ENCODE measurements at regions not wholly inside any gene's neighbourhood (a gene's known extent, or its start where the extent isn't known, plus 50 kb on each side); places are given as distances from the start of the nearest gene placed in this dataset.
A peak's percentile ranks its signal among the peaks of the same experiment; 100 is the strongest.

- Histone ChIP-seq H3K4me1 (ENCODE audit: control insufficient read depth in 1 of 2, insufficient read depth in 2 of 2, low read length in 2 of 2) (no peaks in the 10 kb centered on the region), H3K4me3 (ENCODE audit: low read depth, low read length) (no peak overlapping the region), H3K4me2 (ENCODE audit: low read length) (no peak overlapping the region), H3K27me3 (ENCODE audit: insufficient read depth, low read length) (no peaks in the 10 kb centered on the region), H3K27ac (ENCODE audit: low read depth, low read length) (no peak overlapping the region), H2BK5ac (ENCODE audit: low read depth, low read length, poor library complexity) (no peak overlapping the region), H3K79me1 (ENCODE audit: low read length) (no peaks in the 10 kb centered on the region), H4K91ac (ENCODE audit: low read depth, low read length) (no peak overlapping the region), H3K4ac (ENCODE audit: low read depth, low read length) (no peak overlapping the region), H3K79me2 (ENCODE audit: control insufficient read depth, insufficient read depth, low read length, poor library complexity) (no peaks in the 10 kb centered on the region), H3K23ac (ENCODE audit: low read length) (no peak overlapping the region), H2AK5ac (ENCODE audit: low read length) (no peak overlapping the region), H2BK120ac (ENCODE audit: insufficient read depth, low read length, poor library complexity) (no peak overlapping the region), H4K12ac (ENCODE audit: low read depth, low read length) (no peak overlapping the region), H3K9me3 (ENCODE audit: insufficient read depth, low read depth, low read length) (peaks cover 1% of the 10 kb centered on the region), H3K36me3 (ENCODE audit: control insufficient read depth in 1 of 2, insufficient read depth in 2 of 2, low read length in 2 of 2) (no peaks in the 10 kb centered on the region), H3K14ac (ENCODE audit: low read length) (no peak overlapping the region), H3K18ac (ENCODE audit: low read length) (no peak overlapping the region), H3K9ac (ENCODE audit: low read length) (no peak overlapping the region), H2BK12ac (ENCODE audit: low read length) (no peak overlapping the region), H2AFZ (ENCODE audit: insufficient read depth, low read length, poor library complexity) (no peak overlapping the region), H4K8ac (ENCODE audit: low read depth, low read length) (no peak overlapping the region)
- no CpG with 5 or more reads among the region's 18 CpGs for WGBS (ENCODE audit: extremely low coverage, insufficient coverage, insufficient read length)
- DNase-seq = no peak
Measured at GRCh38 chr11:69545976-69546617, 64.6 kb downstream of the LINC01488 start.

- no peak for DNase-seq
- no peak overlapping the region for H2AFZ ChIP-seq (ENCODE audit: insufficient read depth, low read length, poor library complexity)
- H3K27me3 ChIP-seq (ENCODE audit: insufficient read depth, low read length) = no peaks in the 10 kb centered on the region
- H4K8ac ChIP-seq (ENCODE audit: low read depth, low read length) = no peak overlapping the region
- H3K9me3 ChIP-seq (ENCODE audit: insufficient read depth, low read depth, low read length) = peaks cover 3% of the 10 kb centered on the region
- no peak overlapping the region for H3K23ac ChIP-seq (ENCODE audit: low read length)
- no peaks in the 10 kb centered on the region for H3K79me1 ChIP-seq (ENCODE audit: low read length)
- H2AK5ac ChIP-seq (ENCODE audit: low read length) = no peak overlapping the region
- H3K79me2 ChIP-seq (ENCODE audit: control insufficient read depth, insufficient read depth, low read length, poor library complexity) = no peaks in the 10 kb centered on the region
- H3K4me3 ChIP-seq (ENCODE audit: low read depth, low read length) = no peak overlapping the region
- H4K91ac ChIP-seq (ENCODE audit: low read depth, low read length) = no peak overlapping the region
- H3K4me2 ChIP-seq (ENCODE audit: low read length) = no peak overlapping the region
- H3K4me1 ChIP-seq (ENCODE audit: control insufficient read depth in 1 of 2, insufficient read depth in 2 of 2, low read length in 2 of 2) = no peaks in the 10 kb centered on the region
- no peak overlapping the region for H2BK120ac ChIP-seq (ENCODE audit: insufficient read depth, low read length, poor library complexity)
- no peak overlapping the region for H3K14ac ChIP-seq (ENCODE audit: low read length)
- no peak overlapping the region for H3K18ac ChIP-seq (ENCODE audit: low read length)
- no peaks in the 10 kb centered on the region for H3K36me3 ChIP-seq (ENCODE audit: control insufficient read depth in 1 of 2, insufficient read depth in 2 of 2, low read length in 2 of 2)
- H4K12ac ChIP-seq (ENCODE audit: low read depth, low read length) = no peak overlapping the region
- no CpG with 5 or more reads among the region's 16 CpGs for WGBS (ENCODE audit: extremely low coverage, insufficient coverage, insufficient read length)
- no peak overlapping the region for H2BK12ac ChIP-seq (ENCODE audit: low read length)
- H3K9ac ChIP-seq (ENCODE audit: low read length) = no peak overlapping the region
- H2BK5ac ChIP-seq (ENCODE audit: low read depth, low read length, poor library complexity) = no peak overlapping the region
- no peak overlapping the region for H3K4ac ChIP-seq (ENCODE audit: low read depth, low read length)
- H3K27ac ChIP-seq (ENCODE audit: low read depth, low read length) = no peak overlapping the region
Measured at GRCh38 chr11:69546735-69547370, 65.4 kb downstream of the LINC01488 start.

GRCh38 chr11:69550846-69551245, 69.4 kb downstream of the LINC01488 start:
- no peak overlapping the region for H3K27ac ChIP-seq (ENCODE audit: low read depth, low read length)
- H2AK5ac ChIP-seq (ENCODE audit: low read length) = no peak overlapping the region
- H2AFZ ChIP-seq (ENCODE audit: insufficient read depth, low read length, poor library complexity) = no peak overlapping the region
- no peak overlapping the region for H3K4ac ChIP-seq (ENCODE audit: low read depth, low read length)
- H3K4me3 ChIP-seq (ENCODE audit: low read depth, low read length) = no peak overlapping the region
- WGBS (ENCODE audit: extremely low coverage, insufficient coverage, insufficient read length) = no CpG with 5 or more reads among the region's 1 CpG
- H3K18ac ChIP-seq (ENCODE audit: low read length) = no peak overlapping the region
- no peak overlapping the region for H4K8ac ChIP-seq (ENCODE audit: low read depth, low read length)
- H4K12ac ChIP-seq (ENCODE audit: low read depth, low read length) = no peak overlapping the region
- peaks cover 3% of the 10 kb centered on the region for H3K9me3 ChIP-seq (ENCODE audit: insufficient read depth, low read depth, low read length)
- H4K91ac ChIP-seq (ENCODE audit: low read depth, low read length) = no peak overlapping the region
- no peak overlapping the region for H3K14ac ChIP-seq (ENCODE audit: low read length)
- H3K79me2 ChIP-seq (ENCODE audit: control insufficient read depth, insufficient read depth, low read length, poor library complexity) = no peaks in the 10 kb centered on the region
- no peak overlapping the region for H2BK120ac ChIP-seq (ENCODE audit: insufficient read depth, low read length, poor library complexity)
- no peak overlapping the region for H3K4me2 ChIP-seq (ENCODE audit: low read length)
- H2BK12ac ChIP-seq (ENCODE audit: low read length) = no peak overlapping the region
- H3K36me3 ChIP-seq (ENCODE audit: control insufficient read depth in 1 of 2, insufficient read depth in 2 of 2, low read length in 2 of 2) = no peaks in the 10 kb centered on the region
- peaks cover 4% of the 10 kb centered on the region in 2 experiments for H3K4me1 ChIP-seq (ENCODE audit: control insufficient read depth in 1 of 2, insufficient read depth in 2 of 2, low read length in 2 of 2)
- H3K23ac ChIP-seq (ENCODE audit: low read length) = no peak overlapping the region
- DNase-seq = peak in 1 of 2 donors; percentile 78
- peaks cover 7% of the 10 kb centered on the region for H3K79me1 ChIP-seq (ENCODE audit: low read length)
- H2BK5ac ChIP-seq (ENCODE audit: low read depth, low read length, poor library complexity) = no peak overlapping the region
- H3K27me3 ChIP-seq (ENCODE audit: insufficient read depth, low read length) = no peaks in the 10 kb centered on the region
- H3K9ac ChIP-seq (ENCODE audit: low read length) = no peak overlapping the region

- Histone ChIP-seq H4K12ac (ENCODE audit: low read depth, low read length) (no peak overlapping the region), H4K91ac (ENCODE audit: low read depth, low read length) (no peak overlapping the region), H4K8ac (ENCODE audit: low read depth, low read length) (no peak overlapping the region), H3K9me3 (ENCODE audit: insufficient read depth, low read depth, low read length) (peaks cover 3% of the 10 kb centered on the region), H3K23ac (ENCODE audit: low read length) (no peak overlapping the region), H3K14ac (ENCODE audit: low read length) (no peak overlapping the region), H3K9ac (ENCODE audit: low read length) (no peak overlapping the region), H3K27ac (ENCODE audit: low read depth, low read length) (no peak overlapping the region), H3K27me3 (ENCODE audit: insufficient read depth, low read length) (no peaks in the 10 kb centered on the region), H3K79me2 (ENCODE audit: control insufficient read depth, insufficient read depth, low read length, poor library complexity) (no peaks in the 10 kb centered on the region), H2BK120ac (ENCODE audit: insufficient read depth, low read length, poor library complexity) (no peak overlapping the region), H2AK5ac (ENCODE audit: low read length) (no peak overlapping the region), H3K79me1 (ENCODE audit: low read length) (peaks cover 7% of the 10 kb centered on the region), H3K36me3 (ENCODE audit: control insufficient read depth in 1 of 2, insufficient read depth in 2 of 2, low read length in 2 of 2) (no peaks in the 10 kb centered on the region), H3K4ac (ENCODE audit: low read depth, low read length) (no peak overlapping the region), H2AFZ (ENCODE audit: insufficient read depth, low read length, poor library complexity) (no peak overlapping the region), H3K4me3 (ENCODE audit: low read depth, low read length) (no peak overlapping the region), H3K18ac (ENCODE audit: low read length) (no peak overlapping the region), H2BK5ac (ENCODE audit: low read depth, low read length, poor library complexity) (no peak overlapping the region), H3K4me2 (ENCODE audit: low read length) (no peak overlapping the region), H2BK12ac (ENCODE audit: low read length) (no peak overlapping the region), H3K4me1 (ENCODE audit: control insufficient read depth in 1 of 2, insufficient read depth in 2 of 2, low read length in 2 of 2) (peaks cover 4% of the 10 kb centered on the region in 2 experiments)
- peak in 1 of 2 donors; percentile 52 for DNase-seq
- no CpG with 5 or more reads among the region's 5 CpGs for WGBS (ENCODE audit: extremely low coverage, insufficient coverage, insufficient read length)
Measured at GRCh38 chr11:69551963-69552362, 70.5 kb downstream of the LINC01488 start.

Measured in trophoblast cell (in vitro differentiated cells and primary cell).